ES-I3 (cell line): ENCODE measurements at regions not wholly inside any gene's neighbourhood (a gene's known extent, or its start where the extent isn't known, plus 50 kb on each side); places are given as distances from the start of the nearest gene placed in this dataset.
"Not testable (repeated sequence)": the region's sequence is repeated elsewhere in the genome, so short reads cannot be mapped to it uniquely, and the experiment has no call there.

Experiments
- H3K36me3 ChIP-seq: 2 replicates; pipeline ENCODE4 v1.6.1; 2013; ENCODE audit warnings: mild to moderate bottlenecking, low read length, control low read depth, moderate library complexity; ENCODE audit not compliant: insufficient read depth
- H3K4me1 ChIP-seq: 2 replicates; pipeline ENCODE4 v1.6.1; 2013; ENCODE audit warnings: mild to moderate bottlenecking, control low read depth, low read length; ENCODE audit not compliant: insufficient read depth
- H3K9ac ChIP-seq: 2 replicates; pipeline ENCODE4 v1.6.1; 2013; ENCODE audit warnings: low read depth, mild to moderate bottlenecking, low read length, moderate library complexity
- H3K9me3 ChIP-seq: 2 replicates; pipeline ENCODE4 v1.6.1; 2013; ENCODE audit warnings: mild to moderate bottlenecking, low read length, moderate library complexity; ENCODE audit not compliant: control insufficient read depth, insufficient read depth

DNA sequence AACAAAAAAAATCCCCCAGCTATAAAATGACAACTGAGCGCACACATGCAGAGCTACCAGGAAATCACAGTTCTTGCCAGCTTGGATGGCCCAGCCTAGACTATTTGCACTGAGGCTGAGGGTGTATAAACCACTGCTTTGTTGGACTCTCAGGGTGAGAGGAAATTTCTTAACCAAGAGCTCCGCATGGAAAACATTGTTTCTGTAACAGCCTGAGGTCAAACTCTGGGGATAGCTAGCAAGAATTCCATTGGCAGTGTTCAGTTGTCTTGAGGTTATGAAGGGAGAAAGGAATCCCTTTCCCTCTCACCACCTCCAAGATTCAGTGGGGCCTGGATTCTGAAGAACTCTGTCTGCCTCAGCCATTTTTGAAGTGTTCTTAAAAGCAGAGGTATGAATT is 360.0 kb downstream of the OSTF1 start:
- no peaks in the 10 kb centered on the region; the same call in 1 of the 2 replicates for H3K9me3 ChIP-seq
- H3K36me3 ChIP-seq: no peaks in the 10 kb centered on the region
- H3K9ac ChIP-seq: no peak overlapping the region
- H3K4me1 ChIP-seq: 0 out of 2 replicates have a peak, but pooled peaks cover 7% of the 10 kb centered on the region

DNA sequence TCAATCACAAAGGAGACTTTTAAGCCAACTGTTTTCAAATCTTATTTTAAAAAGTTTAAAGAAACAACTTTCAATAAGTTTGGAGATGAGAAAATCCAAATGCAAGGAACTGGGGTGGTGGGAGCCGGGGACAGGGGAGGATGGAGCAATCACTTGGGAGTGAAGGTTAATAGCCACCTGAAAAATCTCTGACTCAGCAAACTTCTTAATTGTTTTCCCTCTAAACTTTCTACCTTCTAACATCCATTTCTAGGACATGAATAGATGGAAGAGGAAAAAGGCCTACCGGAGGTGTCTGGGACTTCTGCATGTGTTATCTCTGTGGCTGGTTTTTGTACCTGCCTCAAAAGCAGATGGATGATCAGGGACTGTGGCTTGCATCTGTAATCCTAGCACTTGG is 360.6 kb downstream of the OSTF1 start:
- no peak overlapping the region for H3K9ac ChIP-seq
- H3K4me1 ChIP-seq: 0 out of 2 replicates have a peak, but pooled peaks cover 7% of the 10 kb centered on the region
- H3K9me3 ChIP-seq: no peaks in the 10 kb centered on the region; the same call in 1 of the 2 replicates
- no peaks in the 10 kb centered on the region for H3K36me3 ChIP-seq

DNA sequence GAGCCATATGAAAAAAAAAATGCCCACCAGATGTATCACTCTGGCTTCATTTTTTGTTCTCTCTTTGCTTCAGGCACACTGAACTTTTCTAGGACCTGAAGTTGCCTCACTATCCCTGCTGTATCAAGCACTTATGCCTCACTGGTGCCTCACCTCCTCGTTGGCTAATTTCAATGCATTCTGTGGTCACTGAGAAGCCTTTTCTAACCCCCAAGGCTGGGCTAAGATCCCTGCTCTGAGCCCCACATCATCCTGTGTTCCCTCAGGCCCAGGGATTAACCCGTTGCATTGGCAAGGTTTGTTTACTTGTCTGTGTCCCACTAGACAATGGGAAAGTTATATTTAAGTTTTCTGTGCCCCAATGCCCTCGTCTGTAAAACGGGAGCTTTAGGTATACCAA is 362.7 kb downstream of the OSTF1 start:
- peaks cover 8% of the 10 kb centered on the region; the same call in 1 of the 2 replicates for H3K4me1 ChIP-seq
- no peaks in the 10 kb centered on the region for H3K9me3 ChIP-seq
- H3K36me3 ChIP-seq: no peaks in the 10 kb centered on the region
- H3K9ac ChIP-seq: no peak overlapping the region

DNA sequence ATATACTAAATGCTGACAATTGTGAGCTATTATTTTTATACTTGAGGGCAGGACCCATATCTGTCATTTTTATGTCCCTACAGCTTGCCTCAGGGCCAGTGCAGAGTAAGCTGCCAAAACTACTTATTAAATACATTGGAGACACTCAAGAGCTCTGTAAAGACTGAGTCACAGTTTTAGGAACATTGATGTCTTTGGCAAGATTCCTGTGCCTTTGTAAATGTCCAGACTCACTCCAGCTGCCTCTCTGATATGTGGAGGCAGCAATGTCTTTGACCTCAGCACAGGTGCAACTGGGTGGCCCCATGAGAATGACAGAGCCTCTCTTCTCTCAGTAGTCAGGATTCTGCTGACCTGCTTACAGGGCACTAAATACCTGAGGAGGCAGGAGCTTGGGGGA is 363.2 kb downstream of the OSTF1 start:
- peaks cover 12% of the 10 kb centered on the region for H3K4me1 ChIP-seq
- H3K36me3 ChIP-seq: no peaks in the 10 kb centered on the region
- H3K9ac ChIP-seq: no peak overlapping the region
- H3K9me3 ChIP-seq: no peaks in the 10 kb centered on the region

DNA sequence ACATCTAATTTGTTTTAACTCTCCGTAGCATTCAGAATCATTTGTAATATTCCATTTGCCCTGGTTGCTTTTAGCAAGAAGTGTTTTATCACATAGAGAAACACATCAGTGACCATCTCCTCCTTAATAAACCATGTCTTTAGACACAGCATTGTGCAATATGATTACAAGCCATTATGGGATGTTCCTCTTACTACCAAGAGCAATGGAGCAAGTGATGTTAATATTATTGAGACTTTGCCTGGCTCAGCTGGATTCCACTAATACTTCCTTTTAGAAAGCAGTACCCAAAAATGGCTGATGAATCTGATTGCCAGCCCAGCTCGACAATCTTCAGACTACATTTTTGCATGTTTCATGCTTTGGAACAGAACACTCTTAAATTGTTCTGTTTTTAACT is 364.2 kb downstream of the OSTF1 start:
- Histone ChIP-seq H3K4me1 (peaks cover 21% of the 10 kb centered on the region), H3K9me3 (no peaks in the 10 kb centered on the region), H3K9ac (no peak overlapping the region), H3K36me3 (no peaks in the 10 kb centered on the region)

DNA sequence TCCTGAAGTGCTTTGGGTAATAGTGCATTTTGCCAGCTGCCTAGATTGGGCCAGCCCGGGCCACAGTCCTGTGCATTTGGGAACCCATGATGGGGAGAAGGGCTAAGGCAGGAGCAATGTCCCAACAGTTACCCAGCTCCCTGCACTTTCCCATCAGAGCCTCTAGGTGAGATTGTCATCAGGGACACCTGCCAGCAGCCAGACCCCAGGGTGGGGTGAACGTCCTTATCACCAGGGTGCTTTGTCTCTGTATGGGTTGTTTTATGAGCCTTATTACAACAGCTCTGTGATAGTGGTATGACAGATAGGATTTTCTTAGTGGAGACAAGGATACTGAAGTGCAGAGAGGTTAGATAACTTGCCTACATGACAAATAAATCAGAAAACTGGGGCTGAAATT is 365.7 kb downstream of the OSTF1 start:
- Histone ChIP-seq H3K9ac (no peak overlapping the region), H3K4me1 (peaks cover 28% of the 10 kb centered on the region), H3K9me3 (no peaks in the 10 kb centered on the region), H3K36me3 (no peaks in the 10 kb centered on the region)

DNA sequence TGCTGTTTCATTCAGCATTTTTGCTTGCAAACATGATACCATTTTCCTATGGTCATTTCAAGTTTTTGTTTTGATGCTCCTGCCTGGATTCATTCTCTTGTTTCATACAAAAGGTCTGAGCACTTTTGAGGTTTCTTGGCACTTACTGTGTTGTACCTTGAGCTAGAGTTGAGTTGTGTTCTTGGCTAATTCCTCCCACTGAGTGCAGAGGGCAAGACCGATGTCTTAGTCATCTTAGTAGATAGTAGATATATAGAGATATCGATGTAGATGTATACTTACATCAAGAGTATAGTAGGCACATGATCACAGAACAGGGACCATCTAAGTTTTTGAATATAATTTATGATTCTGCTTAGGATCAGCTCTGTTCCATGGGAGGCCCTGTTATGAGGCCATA is 366.6 kb downstream of the OSTF1 start:
- Histone ChIP-seq H3K36me3 (no peaks in the 10 kb centered on the region), H3K4me1 (peaks cover 28% of the 10 kb centered on the region), H3K9ac (no peak overlapping the region), H3K9me3 (no peaks in the 10 kb centered on the region)

DNA sequence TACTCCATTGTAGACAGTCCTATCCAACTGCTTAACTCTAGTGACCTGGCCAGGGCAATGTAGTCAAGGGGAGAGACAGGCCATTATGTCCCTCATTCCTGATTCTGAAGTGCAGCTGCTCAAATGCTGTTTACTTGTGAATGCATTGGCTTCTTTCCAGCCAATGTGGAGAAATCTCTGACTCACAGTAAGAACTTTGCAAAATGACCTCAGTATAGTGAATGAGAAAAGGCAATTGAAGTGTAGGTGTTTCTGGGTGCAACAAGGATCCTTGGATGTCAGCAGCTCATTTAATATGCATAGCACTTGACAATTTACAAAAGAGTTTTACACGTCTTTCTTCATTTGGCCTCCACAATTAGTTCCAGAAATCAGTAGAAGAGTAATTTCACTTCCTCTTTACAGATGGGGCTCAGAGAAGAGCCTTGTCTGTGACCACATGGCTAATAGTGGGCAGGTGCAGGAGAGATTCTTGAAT is 367.2 kb downstream of the OSTF1 start:
- no peaks in the 10 kb centered on the region for H3K36me3 ChIP-seq
- peaks cover 24% of the 10 kb centered on the region for H3K4me1 ChIP-seq

DNA sequence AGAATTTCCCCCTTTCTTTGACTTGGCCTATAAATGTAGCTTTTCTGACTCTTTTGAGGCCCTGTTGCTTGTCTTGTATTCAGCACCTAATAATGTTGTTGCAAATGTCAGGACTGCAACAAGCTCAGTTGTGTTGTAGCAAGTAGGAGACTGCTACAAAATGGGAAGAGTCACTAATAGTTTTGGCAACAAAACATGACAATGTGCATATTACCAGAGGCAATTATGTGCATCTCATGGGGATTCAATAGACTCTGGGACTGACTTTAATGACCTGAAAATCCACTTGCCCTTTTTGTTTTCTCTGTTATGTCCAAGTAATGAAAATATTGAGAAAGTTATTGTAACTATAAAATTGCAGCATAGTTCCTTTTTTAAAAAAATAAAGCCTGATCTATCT is 368.4 kb downstream of the OSTF1 start:
- H3K9ac ChIP-seq: no peak overlapping the region
- no peaks in the 10 kb centered on the region for H3K36me3 ChIP-seq
- H3K9me3 ChIP-seq: no peaks in the 10 kb centered on the region
- peaks cover 21% of the 10 kb centered on the region for H3K4me1 ChIP-seq

More for the DNA sequence above, 367.2 kb downstream of the OSTF1 start:
- Histone ChIP-seq H3K9ac (no peak overlapping the region), H3K9me3 (no peaks in the 10 kb centered on the region)

DNA sequence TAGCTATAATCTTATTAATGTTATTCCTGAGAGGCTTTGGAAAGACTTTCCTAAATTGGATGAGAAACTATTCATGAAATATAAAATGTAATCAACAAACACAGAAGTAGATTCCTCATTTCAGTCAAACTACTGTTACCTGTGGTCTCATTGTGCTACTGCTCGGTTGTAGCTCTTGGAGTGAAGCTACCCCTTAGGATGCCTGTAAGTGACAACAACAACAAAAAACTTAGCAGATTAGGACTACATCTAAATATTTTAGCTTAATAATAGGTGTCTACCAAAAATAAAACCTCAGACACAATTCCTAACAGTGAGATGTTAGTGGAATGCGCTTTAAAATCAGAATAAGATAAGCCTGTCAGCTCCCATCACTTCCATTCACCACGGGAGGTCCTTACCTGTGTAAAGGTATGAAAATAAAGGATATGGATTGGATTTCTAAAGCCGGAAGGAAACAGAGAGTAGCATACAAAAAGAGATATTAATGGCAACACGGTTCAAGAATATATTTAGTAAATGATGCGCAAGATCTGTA is 369.2 kb downstream of the OSTF1 start:
- Histone ChIP-seq H3K9ac (no peak overlapping the region), H3K9me3 (no peaks in the 10 kb centered on the region), H3K36me3 (no peaks in the 10 kb centered on the region), H3K4me1 (peaks cover 21% of the 10 kb centered on the region)

DNA sequence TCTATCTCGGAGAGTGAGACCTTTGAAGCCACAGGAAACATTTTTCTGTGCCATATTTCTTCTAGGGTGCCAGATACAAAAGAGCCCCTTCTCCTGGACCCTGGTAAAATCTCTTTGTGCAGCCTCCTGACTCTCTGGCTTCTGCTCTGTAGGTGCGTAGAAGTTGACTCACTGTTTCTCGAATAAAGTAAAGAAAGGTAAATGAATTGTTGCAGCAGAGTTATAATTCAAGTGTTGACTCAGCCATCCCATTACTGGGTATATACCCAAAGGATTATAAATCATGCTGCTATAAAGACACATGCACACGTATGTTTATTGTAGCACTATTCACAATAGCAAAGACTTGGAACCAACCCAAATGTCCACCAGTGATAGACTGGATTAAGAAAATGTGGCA is 371.0 kb downstream of the OSTF1 start:
- H3K9me3 ChIP-seq, H3K9ac ChIP-seq, H3K36me3 ChIP-seq: not testable (repeated sequence)
- peaks cover 21% of the 10 kb centered on the region for H3K4me1 ChIP-seq

DNA sequence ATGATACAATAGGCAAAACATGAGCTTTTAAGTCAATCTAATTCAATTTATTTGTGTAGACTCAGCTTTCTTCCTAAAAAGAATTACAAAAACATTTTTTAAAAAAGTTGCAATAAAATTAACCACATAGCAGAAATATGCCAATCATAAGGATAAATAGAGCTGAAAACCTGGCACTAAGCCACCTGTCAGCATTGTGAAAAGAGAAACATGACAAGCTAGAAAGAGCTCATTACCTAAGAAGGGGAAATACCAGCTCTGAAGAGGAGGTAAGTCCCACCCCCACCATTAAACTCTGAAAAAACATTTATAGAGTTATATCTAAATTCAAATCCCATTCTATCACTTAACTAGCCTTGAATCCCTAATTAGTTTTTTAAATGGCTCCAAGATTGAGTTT is 372.9 kb downstream of the OSTF1 start:
- Histone ChIP-seq H3K4me1 (peaks cover 19% of the 10 kb centered on the region), H3K9me3 (no peaks in the 10 kb centered on the region), H3K9ac (no peak overlapping the region), H3K36me3 (no peaks in the 10 kb centered on the region)

DNA sequence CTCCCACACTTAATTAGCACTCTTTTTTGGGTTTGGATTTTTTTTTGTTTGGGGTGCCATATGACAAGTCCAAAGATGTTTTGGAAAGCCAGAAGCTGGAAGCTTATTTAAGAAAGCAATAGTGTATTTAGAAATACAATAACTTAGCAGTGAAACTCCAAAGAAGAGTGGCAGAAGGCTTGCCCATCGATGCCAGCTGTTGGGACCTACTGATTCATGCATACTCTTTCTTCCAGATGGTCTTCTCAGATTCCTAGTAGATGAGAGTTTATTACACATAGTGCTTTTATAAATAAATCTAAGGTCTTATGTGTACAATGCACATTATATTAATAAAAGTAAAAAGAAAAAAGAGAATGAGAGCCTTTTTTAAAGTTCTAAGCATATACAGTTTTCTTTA is 374.6 kb downstream of the OSTF1 start:
- H3K9ac ChIP-seq: no peak overlapping the region
- no peaks in the 10 kb centered on the region for H3K36me3 ChIP-seq
- no peaks in the 10 kb centered on the region for H3K9me3 ChIP-seq
- 0 out of 2 replicates have a peak, but pooled peaks cover 5% of the 10 kb centered on the region for H3K4me1 ChIP-seq

DNA sequence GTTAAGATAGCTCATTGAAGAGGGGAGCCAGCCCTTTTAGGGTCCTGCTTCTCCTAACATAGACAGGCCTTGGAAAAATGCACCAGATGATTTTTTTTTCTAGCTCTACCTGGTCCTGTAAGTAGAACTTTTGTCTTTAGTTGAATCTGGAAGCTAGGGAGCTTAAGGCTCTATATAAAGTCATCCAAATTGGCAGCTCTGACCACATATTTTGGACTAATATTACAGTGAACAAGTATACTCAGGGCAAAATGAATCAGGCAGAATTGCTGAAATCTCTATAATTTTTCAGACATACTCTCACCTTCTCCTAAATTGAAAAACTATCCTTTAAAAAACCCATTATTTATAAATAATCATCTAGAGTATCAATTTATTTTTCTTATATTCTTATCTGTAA is 375.6 kb downstream of the OSTF1 start:
- H3K36me3 ChIP-seq: no peaks in the 10 kb centered on the region
- H3K9ac ChIP-seq: no peak overlapping the region
- no peaks in the 10 kb centered on the region for H3K4me1 ChIP-seq
- no peaks in the 10 kb centered on the region for H3K9me3 ChIP-seq

DNA sequence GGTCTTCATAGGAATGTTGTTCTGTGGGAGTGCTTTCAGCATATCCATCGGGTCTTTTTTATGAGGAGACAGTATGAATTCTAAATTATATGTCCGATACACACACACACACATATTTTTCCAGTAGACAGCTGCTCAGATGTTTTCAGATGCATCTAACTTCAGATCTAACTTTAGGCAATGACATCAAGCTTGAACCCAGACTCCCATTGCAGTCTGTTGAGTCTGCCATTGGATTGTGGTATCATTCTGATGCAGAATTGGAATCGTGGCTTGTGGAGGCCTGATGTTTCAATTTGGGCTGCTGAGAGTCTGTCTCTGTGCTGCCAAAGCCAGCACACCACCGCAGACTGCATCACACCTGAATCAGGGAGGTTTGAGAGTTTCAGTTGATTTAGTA is 376.4 kb downstream of the OSTF1 start:
- no peak overlapping the region for H3K9ac ChIP-seq
- H3K4me1 ChIP-seq: no peaks in the 10 kb centered on the region
- H3K9me3 ChIP-seq: no peaks in the 10 kb centered on the region
- H3K36me3 ChIP-seq: no peaks in the 10 kb centered on the region

DNA sequence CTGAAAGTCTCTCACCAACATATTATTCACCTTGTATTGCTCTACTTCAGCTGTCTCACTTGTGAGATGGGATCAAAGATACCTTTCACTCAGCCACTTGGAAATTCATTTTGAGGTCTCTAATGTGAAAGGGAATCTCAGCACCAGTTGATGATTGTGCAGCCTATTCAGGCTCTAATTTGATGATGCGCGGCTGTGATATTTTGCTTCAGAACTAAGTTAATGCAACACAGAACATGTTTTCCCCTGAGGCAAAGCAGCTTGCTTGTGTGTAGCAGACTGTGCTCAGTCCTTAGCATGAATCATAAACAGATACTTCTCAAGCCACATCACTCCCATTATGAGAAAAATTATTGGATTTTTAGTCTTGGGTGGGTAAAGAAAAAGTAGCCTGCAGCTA is 378.8 kb downstream of the OSTF1 start:
- H3K9ac ChIP-seq: no peak overlapping the region
- H3K9me3 ChIP-seq: no peaks in the 10 kb centered on the region
- peaks cover 20% of the 10 kb centered on the region for H3K4me1 ChIP-seq
- H3K36me3 ChIP-seq: no peaks in the 10 kb centered on the region
